A549 (cell line): ENCODE measurements at regions not wholly inside any gene's neighbourhood (a gene's known extent, or its start where the extent isn't known, plus 50 kb on each side); places are given as distances from the start of the nearest gene placed in this dataset.
"Not testable (repeated sequence)": the region's sequence is repeated elsewhere in the genome, so short reads cannot be mapped to it uniquely, and the experiment has no call there.

Experiments
- EP300 ChIP-seq, 2 experiments: fragments of >200 bp; sonication (Bioruptor Twin); formaldehyde crosslinking; IDR thresholded peaks; 2 replicates in 1 of 2; 3 replicates in 1 of 2; pipeline ENCODE4 v1.6.1; 2016 to 2017
- FOSB ChIP-seq: fragments of 250-450 bp; sonication (Bioruptor Pico); IDR thresholded peaks from 2 replicates; pipeline ENCODE4 v1.5.0; 2020; ENCODE audit warnings: mild to moderate bottlenecking, moderate library complexity
- FOSL2 ChIP-seq, 2 experiments: fragments of 450-650 bp in 1 of 2; fragments of >200 bp in 1 of 2; sonication (Bioruptor Twin) in 1 of 2; formaldehyde crosslinking; IDR thresholded peaks; 2 replicates each; pipeline versions ENCODE4 v1.5.0 to v1.6.1; 2016 to 2020; ENCODE audit warnings: mild to moderate bottlenecking in 1 of 2, moderate library complexity in 1 of 2
- POLR2A ChIP-seq: IDR thresholded peaks from 2 replicates; pipeline ENCODE4 v1.6.1; 2012; ENCODE audit warnings: mild to moderate bottlenecking, low read length
- POLR2AphosphoS2 ChIP-seq: conservative IDR thresholded peaks from 2 replicates; pipeline ENCODE4 v1.6.1; 2012; ENCODE audit warnings: low read length, improper control_type of control experiment, inconsistent platforms
- RAD21 ChIP-seq, 2 experiments: fragments of >200 bp in 1 of 2; sonication (Bioruptor Twin) in 1 of 2; formaldehyde crosslinking in 1 of 2; IDR thresholded peaks in 1 of 2; conservative IDR thresholded peaks in 1 of 2; 2 replicates in 1 of 2; 3 replicates in 1 of 2; pipeline ENCODE4 v1.6.1; 2012 to 2018; ENCODE audit warnings: inconsistent platforms in 1 of 2
- SREBF2 ChIP-seq: fragments of 450-650 bp; IDR thresholded peaks from 2 replicates; pipeline ENCODE4 v1.6.1; 2014; ENCODE audit warnings: mild to moderate bottlenecking, moderate library complexity
- ZFP36 ChIP-seq: fragments of 450-650 bp; IDR thresholded peaks from 2 replicates; pipeline ENCODE4 v1.6.1; 2014; ENCODE audit warnings: borderline replicate concordance; ENCODE audit not compliant: partially characterized antibody
- TF ChIP-seq, protein P1 (sequence below): fragments of >200 bp; sonication (Bioruptor Twin); formaldehyde crosslinking; IDR thresholded peaks from 3 replicates; pipeline ENCODE4 v1.5.1; 2016
- TF ChIP-seq, protein P2 (sequence below): IDR thresholded peaks from 2 replicates; pipeline ENCODE4 v1.6.1; 2012
- TF ChIP-seq, protein P3 (sequence below): fragments of 200-600 bp; sonication (generic); IDR thresholded peaks from 2 replicates; pipeline ENCODE4 v1.6.1; 2016; ENCODE audit warnings: antibody characterized with exemption, mild to moderate bottlenecking, moderate library complexity
- TF ChIP-seq, protein P4 (sequence below): fragments of 150-350 bp; IDR thresholded peaks from 2 replicates; pipeline ENCODE4 v1.6.1; 2014; ENCODE audit warnings: low read depth, mild to moderate bottlenecking, low read length
- TF ChIP-seq, protein P5 (sequence below): IDR thresholded peaks from 2 replicates; pipeline ENCODE4 v1.6.1; 2012

DNA sequence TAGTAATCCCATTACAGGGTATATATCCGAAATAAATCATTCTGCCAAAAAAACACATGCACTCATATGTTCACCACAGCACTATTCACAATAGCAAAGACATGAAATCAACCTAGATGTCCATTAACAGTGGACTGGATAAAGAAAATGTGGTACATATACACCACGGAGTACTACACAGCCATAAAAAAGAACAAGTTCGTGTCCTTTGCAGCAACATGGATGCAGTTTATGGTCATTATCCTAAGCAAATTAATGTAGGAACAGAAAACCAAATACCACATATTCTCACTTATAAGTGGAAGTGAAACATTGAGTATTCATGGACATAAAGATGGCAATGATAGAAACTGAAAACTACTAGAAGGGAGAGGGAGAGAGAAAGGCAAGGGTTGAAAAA, 49.9 kb upstream of the CEP85L start:
- TF ChIP-seq, protein P1, sequence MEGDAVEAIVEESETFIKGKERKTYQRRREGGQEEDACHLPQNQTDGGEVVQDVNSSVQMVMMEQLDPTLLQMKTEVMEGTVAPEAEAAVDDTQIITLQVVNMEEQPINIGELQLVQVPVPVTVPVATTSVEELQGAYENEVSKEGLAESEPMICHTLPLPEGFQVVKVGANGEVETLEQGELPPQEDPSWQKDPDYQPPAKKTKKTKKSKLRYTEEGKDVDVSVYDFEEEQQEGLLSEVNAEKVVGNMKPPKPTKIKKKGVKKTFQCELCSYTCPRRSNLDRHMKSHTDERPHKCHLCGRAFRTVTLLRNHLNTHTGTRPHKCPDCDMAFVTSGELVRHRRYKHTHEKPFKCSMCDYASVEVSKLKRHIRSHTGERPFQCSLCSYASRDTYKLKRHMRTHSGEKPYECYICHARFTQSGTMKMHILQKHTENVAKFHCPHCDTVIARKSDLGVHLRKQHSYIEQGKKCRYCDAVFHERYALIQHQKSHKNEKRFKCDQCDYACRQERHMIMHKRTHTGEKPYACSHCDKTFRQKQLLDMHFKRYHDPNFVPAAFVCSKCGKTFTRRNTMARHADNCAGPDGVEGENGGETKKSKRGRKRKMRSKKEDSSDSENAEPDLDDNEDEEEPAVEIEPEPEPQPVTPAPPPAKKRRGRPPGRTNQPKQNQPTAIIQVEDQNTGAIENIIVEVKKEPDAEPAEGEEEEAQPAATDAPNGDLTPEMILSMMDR = not testable (repeated sequence)
- not testable (repeated sequence) for TF ChIP-seq ZFP36; POLR2A; FOSL2 (IDR thresholded peaks at IDR 0.05); FOSL2 (CRISPR knock-in tag; IDR thresholded peaks at IDR 0.05); EP300 (IDR thresholded peaks at IDR 0.05); POLR2AphosphoS2; FOSB (CRISPR knock-in tag); SREBF2; RAD21 (conservative IDR thresholded peaks at IDR 0.05 in 1 of 2, IDR thresholded peaks at IDR 0.05 in 1 of 2)
- TF ChIP-seq, protein P2, sequence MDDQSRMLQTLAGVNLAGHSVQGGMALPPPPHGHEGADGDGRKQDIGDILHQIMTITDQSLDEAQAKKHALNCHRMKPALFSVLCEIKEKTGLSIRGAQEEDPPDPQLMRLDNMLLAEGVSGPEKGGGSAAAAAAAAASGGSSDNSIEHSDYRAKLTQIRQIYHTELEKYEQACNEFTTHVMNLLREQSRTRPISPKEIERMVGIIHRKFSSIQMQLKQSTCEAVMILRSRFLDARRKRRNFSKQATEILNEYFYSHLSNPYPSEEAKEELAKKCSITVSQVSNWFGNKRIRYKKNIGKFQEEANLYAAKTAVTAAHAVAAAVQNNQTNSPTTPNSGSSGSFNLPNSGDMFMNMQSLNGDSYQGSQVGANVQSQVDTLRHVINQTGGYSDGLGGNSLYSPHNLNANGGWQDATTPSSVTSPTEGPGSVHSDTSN = not testable (repeated sequence)
- TF ChIP-seq, protein P3, sequence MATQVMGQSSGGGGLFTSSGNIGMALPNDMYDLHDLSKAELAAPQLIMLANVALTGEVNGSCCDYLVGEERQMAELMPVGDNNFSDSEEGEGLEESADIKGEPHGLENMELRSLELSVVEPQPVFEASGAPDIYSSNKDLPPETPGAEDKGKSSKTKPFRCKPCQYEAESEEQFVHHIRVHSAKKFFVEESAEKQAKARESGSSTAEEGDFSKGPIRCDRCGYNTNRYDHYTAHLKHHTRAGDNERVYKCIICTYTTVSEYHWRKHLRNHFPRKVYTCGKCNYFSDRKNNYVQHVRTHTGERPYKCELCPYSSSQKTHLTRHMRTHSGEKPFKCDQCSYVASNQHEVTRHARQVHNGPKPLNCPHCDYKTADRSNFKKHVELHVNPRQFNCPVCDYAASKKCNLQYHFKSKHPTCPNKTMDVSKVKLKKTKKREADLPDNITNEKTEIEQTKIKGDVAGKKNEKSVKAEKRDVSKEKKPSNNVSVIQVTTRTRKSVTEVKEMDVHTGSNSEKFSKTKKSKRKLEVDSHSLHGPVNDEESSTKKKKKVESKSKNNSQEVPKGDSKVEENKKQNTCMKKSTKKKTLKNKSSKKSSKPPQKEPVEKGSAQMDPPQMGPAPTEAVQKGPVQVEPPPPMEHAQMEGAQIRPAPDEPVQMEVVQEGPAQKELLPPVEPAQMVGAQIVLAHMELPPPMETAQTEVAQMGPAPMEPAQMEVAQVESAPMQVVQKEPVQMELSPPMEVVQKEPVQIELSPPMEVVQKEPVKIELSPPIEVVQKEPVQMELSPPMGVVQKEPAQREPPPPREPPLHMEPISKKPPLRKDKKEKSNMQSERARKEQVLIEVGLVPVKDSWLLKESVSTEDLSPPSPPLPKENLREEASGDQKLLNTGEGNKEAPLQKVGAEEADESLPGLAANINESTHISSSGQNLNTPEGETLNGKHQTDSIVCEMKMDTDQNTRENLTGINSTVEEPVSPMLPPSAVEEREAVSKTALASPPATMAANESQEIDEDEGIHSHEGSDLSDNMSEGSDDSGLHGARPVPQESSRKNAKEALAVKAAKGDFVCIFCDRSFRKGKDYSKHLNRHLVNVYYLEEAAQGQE = not testable (repeated sequence)
- TF ChIP-seq, protein P4, sequence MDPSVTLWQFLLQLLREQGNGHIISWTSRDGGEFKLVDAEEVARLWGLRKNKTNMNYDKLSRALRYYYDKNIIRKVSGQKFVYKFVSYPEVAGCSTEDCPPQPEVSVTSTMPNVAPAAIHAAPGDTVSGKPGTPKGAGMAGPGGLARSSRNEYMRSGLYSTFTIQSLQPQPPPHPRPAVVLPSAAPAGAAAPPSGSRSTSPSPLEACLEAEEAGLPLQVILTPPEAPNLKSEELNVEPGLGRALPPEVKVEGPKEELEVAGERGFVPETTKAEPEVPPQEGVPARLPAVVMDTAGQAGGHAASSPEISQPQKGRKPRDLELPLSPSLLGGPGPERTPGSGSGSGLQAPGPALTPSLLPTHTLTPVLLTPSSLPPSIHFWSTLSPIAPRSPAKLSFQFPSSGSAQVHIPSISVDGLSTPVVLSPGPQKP = not testable (repeated sequence)
- TF ChIP-seq, protein P5, sequence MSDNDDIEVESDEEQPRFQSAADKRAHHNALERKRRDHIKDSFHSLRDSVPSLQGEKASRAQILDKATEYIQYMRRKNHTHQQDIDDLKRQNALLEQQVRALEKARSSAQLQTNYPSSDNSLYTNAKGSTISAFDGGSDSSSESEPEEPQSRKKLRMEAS = not testable (repeated sequence)
